A549 (cell line): ENCODE measurements at regions not wholly inside any gene's neighbourhood (a gene's known extent, or its start where the extent isn't known, plus 50 kb on each side); places are given as distances from the start of the nearest gene placed in this dataset.

Experiments
- ATAC-seq, 2 experiments: fragments of 200-7000 bp in 1 of 2; fragments of >200 bp in 1 of 2; cut with Nextera tagmentation in 1 of 2; cut with Tn5 transposase in 1 of 2; 3 replicates each; pipeline versions ENCODE4 v1.8.0 to v1.9.1; 2018 to 2020; ENCODE audit warnings: mild to moderate bottlenecking in 1 of 2, moderate library complexity in 1 of 2
- CTCF ChIA-PET: fragments of 300-600 bp; sonication (Branson Sonifier 250); formaldehyde crosslinking; extraction: SDS; loops from one replicate; lab custom pipeline; 2021; ENCODE audit warnings: antibody characterized with exemption, inconsistent platforms; lab: Yijun Ruan, JAX
- POLR2A ChIA-PET: fragments of 350-600 bp; formaldehyde crosslinking; extraction: SDS; loops from one replicate; lab custom pipeline; 2021; ENCODE audit warnings: antibody characterized with exemption, inconsistent platforms; lab: Yijun Ruan, JAX
- DNase-seq, 2 experiments: peaks; one replicate each; pipeline versions ENCODE4 v3.0.0 to v3.0.0-alpha.2; 2011 to 2016; ENCODE audit warnings: low read depth in 1 of 2, low spot score in 1 of 2
- FAIRE-seq: peaks from 2 replicates; lab custom pipeline; 2011; peaks lifted over from hg19 to GRCh38; lab: Jason Lieb, UNC
- H3K27ac ChIP-seq, 2 experiments: fragments of >200 bp; sonication (Bioruptor Twin); formaldehyde crosslinking; 3 replicates each; pipeline ENCODE4 v1.5.1; 2016 to 2017
- H3K4me1 ChIP-seq: fragments of >200 bp; sonication (Bioruptor Twin); formaldehyde crosslinking; 3 replicates; pipeline ENCODE4 v1.6.1; 2016
- H3K4me2 ChIP-seq: fragments of >200 bp; sonication (Bioruptor Twin); formaldehyde crosslinking; 3 replicates; pipeline ENCODE4 v1.6.1; 2016
- H3K4me3 ChIP-seq: fragments of >200 bp; sonication (Bioruptor Twin); formaldehyde crosslinking; 3 replicates; pipeline ENCODE4 v1.5.1; 2016
- H3K9me3 ChIP-seq: fragments of >200 bp; sonication (Bioruptor Twin); formaldehyde crosslinking; 3 replicates; pipeline ENCODE4 v1.6.1; 2016
- CBX8 ChIP-seq: fragments of 200-600 bp; sonication (generic); IDR thresholded peaks from 2 replicates; pipeline ENCODE4 v1.6.1; 2016
- CHD4 ChIP-seq: fragments of 200-600 bp; sonication (generic); IDR thresholded peaks from 2 replicates; pipeline ENCODE4 v1.6.1; 2016; ENCODE audit warnings: antibody characterized with exemption, mild to moderate bottlenecking, borderline replicate concordance
- CTCF ChIP-seq: fragments of >200 bp; sonication (Bioruptor Twin); formaldehyde crosslinking; IDR thresholded peaks from 3 replicates; pipeline ENCODE4 v1.5.1; 2016
- EHF ChIP-seq: fragments of 250-450 bp; sonication (Bioruptor Pico); IDR thresholded peaks from 2 replicates; pipeline ENCODE4 v1.5.0; 2020; ENCODE audit warnings: mild to moderate bottlenecking
- EP300 ChIP-seq, 2 experiments: fragments of >200 bp; sonication (Bioruptor Twin); formaldehyde crosslinking; IDR thresholded peaks; 2 replicates in 1 of 2; 3 replicates in 1 of 2; pipeline ENCODE4 v1.6.1; 2016 to 2017
- ESRRA ChIP-seq: fragments of 150-350 bp; IDR thresholded peaks from 2 replicates; pipeline ENCODE4 v1.6.1; 2014; ENCODE audit warnings: mild to moderate bottlenecking, low read length, borderline replicate concordance
- FOSL2 ChIP-seq, 2 experiments: fragments of 450-650 bp in 1 of 2; fragments of >200 bp in 1 of 2; sonication (Bioruptor Twin) in 1 of 2; formaldehyde crosslinking; IDR thresholded peaks; 2 replicates each; pipeline versions ENCODE4 v1.5.0 to v1.6.1; 2016 to 2020; ENCODE audit warnings: mild to moderate bottlenecking in 1 of 2, moderate library complexity in 1 of 2
- FOXS1 ChIP-seq: fragments of 250-450 bp; sonication (Bioruptor Pico); IDR thresholded peaks from 2 replicates; pipeline ENCODE4 v1.5.0; 2020; ENCODE audit warnings: mild to moderate bottlenecking, moderate library complexity
- HDAC2 ChIP-seq: fragments of 200-600 bp; sonication (generic); IDR thresholded peaks from 2 replicates; pipeline ENCODE4 v1.6.1; 2016
- HEYL ChIP-seq: fragments of 250-450 bp; sonication (Bioruptor Pico); IDR thresholded peaks from 2 replicates; pipeline ENCODE4 v1.8.0; 2021; ENCODE audit warnings: mild to moderate bottlenecking, moderate library complexity
- HOXB13 ChIP-seq: fragments of 250-450 bp; sonication (Bioruptor Pico); IDR thresholded peaks from 2 replicates; pipeline ENCODE4 v1.5.0; 2020; ENCODE audit warnings: low read depth, mild to moderate bottlenecking, moderate library complexity
- MAZ ChIP-seq: fragments of 150-350 bp; IDR thresholded peaks from 2 replicates; pipeline ENCODE4 v1.6.1; 2014; ENCODE audit warnings: antibody characterized with exemption, low read depth, low read length, borderline replicate concordance
- NFE2L2 ChIP-seq: fragments of 150-350 bp; conservative IDR thresholded peaks from 2 replicates; pipeline ENCODE4 v1.6.1; 2014; ENCODE audit warnings: low read length
- NPAS2 ChIP-seq: fragments of 250-450 bp; sonication (Bioruptor Pico); IDR thresholded peaks from 2 replicates; pipeline ENCODE4 v1.8.0; 2022; ENCODE audit warnings: mild to moderate bottlenecking, moderate library complexity, borderline replicate concordance
- SREBF2 ChIP-seq: fragments of 450-650 bp; IDR thresholded peaks from 2 replicates; pipeline ENCODE4 v1.6.1; 2014; ENCODE audit warnings: mild to moderate bottlenecking, moderate library complexity
- TP53 ChIP-seq: fragments of 250-450 bp; sonication (Bioruptor Pico); IDR thresholded peaks from 2 replicates; pipeline ENCODE4 v1.5.0; 2021; ENCODE audit warnings: mild to moderate bottlenecking, moderate library complexity
- USF2 ChIP-seq: fragments of 450-650 bp; IDR thresholded peaks from 2 replicates; pipeline ENCODE4 v1.6.1; 2014; ENCODE audit warnings: antibody characterized with exemption
- ZFP36 ChIP-seq: fragments of 450-650 bp; IDR thresholded peaks from 2 replicates; pipeline ENCODE4 v1.6.1; 2014; ENCODE audit warnings: borderline replicate concordance; ENCODE audit not compliant: partially characterized antibody
- ZSCAN20 ChIP-seq: fragments of 250-450 bp; sonication (Bioruptor Pico); IDR thresholded peaks from 2 replicates; pipeline ENCODE4 v1.8.0; 2022; ENCODE audit warnings: mild to moderate bottlenecking, moderate library complexity
- WGBS: methylation state at CpG from one replicate; pipeline ENCODE4 v1.1.6; 2017; ENCODE audit errors: missing lambda C conversion rate; 5-methylcytosine and 5-hydroxymethylcytosine counted together
- TF ChIP-seq, protein P1 (sequence below): fragments of 200-600 bp; sonication (generic); IDR thresholded peaks from 2 replicates; pipeline ENCODE4 v1.6.1; 2016; ENCODE audit warnings: antibody characterized with exemption, mild to moderate bottlenecking, moderate library complexity
- TF ChIP-seq, protein P2 (sequence below): IDR thresholded peaks from 2 replicates; pipeline ENCODE4 v1.6.1; 2012; ENCODE audit warnings: low read depth, borderline replicate concordance
- TF ChIP-seq, protein P3 (sequence below): fragments of 250-450 bp; sonication (Bioruptor Pico); IDR thresholded peaks from 2 replicates; pipeline ENCODE4 v1.5.0; 2021; ENCODE audit warnings: mild to moderate bottlenecking, moderate library complexity, borderline replicate concordance

- Histone ChIP-seq H3K4me1 (no peaks in the 10 kb centered on the region), H3K9me3 (peaks cover 4% of the 10 kb centered on the region; the same call in 1 of the 3 replicates), H3K27ac (no peak overlapping the region), H3K4me2 (peak overlapping the region; percentile 22; the same call in 1 of the 3 replicates), H3K4me3 (no peak overlapping the region)
- ATAC-seq (no peak), FAIRE-seq (no peak), DNase-seq (no peak)
- POLR2A ChIA-PET: no interaction called here
- 24% methylated on average over 3 of the region's 3 CpGs for WGBS
- CTCF ChIA-PET: interaction anchor here (0.7 kb wide), 1 partner anchor 18 kb away, joined by 3 read pairs; no protein-coding TSS in a partner anchor
- TF ChIP-seq MAZ: no peak
- no peak for TF ChIP-seq ZSCAN20 (CRISPR knock-in tag)
- no peak for TF ChIP-seq FOSL2 (IDR thresholded peaks at IDR 0.05)
- TF ChIP-seq FOSL2 (CRISPR knock-in tag; IDR thresholded peaks at IDR 0.05): peak; percentile 52
These were observed 102.6 kb downstream of the CAAP1 start for GRCh38 chr9:26789959-26790358.

DNA sequence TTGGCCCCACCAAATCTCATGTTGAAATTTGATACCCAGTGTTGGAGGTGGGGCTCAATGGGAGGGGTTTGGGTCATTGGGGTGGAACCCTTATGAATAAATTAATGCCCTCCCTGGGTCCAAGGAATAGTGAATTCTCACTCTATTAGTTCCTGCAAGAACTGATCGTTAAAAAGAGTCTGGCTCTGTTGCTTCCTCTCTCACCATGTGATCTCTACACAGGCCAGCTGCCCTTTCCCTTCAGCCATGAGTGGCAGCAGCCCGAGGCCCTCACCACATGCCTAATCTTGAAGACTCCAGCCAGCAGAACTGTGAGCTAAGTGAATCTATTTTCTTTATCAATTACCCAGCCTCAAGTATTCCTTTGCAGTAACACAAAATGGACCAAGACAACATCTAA is 106.0 kb downstream of the CAAP1 start:
- H3K4me3 ChIP-seq: no peak overlapping the region
- H3K4me1 ChIP-seq: no peaks in the 10 kb centered on the region
- no peak for ATAC-seq
- no peak overlapping the region for H3K27ac ChIP-seq
- CTCF ChIA-PET: interaction anchor here (1.0 to 1.2 kb wide), 2 partner anchors 11 to 19 kb away, joined by 3 read pairs; no protein-coding TSS in a partner anchor
- 9% methylated on average over 2 of the region's 2 CpGs for WGBS
- TF ChIP-seq EP300 (IDR thresholded peaks at IDR 0.05): no peak
- TF ChIP-seq HOXB13: no peak
- no peak for TF ChIP-seq CHD4
- TF ChIP-seq, protein P1, sequence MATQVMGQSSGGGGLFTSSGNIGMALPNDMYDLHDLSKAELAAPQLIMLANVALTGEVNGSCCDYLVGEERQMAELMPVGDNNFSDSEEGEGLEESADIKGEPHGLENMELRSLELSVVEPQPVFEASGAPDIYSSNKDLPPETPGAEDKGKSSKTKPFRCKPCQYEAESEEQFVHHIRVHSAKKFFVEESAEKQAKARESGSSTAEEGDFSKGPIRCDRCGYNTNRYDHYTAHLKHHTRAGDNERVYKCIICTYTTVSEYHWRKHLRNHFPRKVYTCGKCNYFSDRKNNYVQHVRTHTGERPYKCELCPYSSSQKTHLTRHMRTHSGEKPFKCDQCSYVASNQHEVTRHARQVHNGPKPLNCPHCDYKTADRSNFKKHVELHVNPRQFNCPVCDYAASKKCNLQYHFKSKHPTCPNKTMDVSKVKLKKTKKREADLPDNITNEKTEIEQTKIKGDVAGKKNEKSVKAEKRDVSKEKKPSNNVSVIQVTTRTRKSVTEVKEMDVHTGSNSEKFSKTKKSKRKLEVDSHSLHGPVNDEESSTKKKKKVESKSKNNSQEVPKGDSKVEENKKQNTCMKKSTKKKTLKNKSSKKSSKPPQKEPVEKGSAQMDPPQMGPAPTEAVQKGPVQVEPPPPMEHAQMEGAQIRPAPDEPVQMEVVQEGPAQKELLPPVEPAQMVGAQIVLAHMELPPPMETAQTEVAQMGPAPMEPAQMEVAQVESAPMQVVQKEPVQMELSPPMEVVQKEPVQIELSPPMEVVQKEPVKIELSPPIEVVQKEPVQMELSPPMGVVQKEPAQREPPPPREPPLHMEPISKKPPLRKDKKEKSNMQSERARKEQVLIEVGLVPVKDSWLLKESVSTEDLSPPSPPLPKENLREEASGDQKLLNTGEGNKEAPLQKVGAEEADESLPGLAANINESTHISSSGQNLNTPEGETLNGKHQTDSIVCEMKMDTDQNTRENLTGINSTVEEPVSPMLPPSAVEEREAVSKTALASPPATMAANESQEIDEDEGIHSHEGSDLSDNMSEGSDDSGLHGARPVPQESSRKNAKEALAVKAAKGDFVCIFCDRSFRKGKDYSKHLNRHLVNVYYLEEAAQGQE: no peak
- no peak for TF ChIP-seq ESRRA
- TF ChIP-seq, protein P2, sequence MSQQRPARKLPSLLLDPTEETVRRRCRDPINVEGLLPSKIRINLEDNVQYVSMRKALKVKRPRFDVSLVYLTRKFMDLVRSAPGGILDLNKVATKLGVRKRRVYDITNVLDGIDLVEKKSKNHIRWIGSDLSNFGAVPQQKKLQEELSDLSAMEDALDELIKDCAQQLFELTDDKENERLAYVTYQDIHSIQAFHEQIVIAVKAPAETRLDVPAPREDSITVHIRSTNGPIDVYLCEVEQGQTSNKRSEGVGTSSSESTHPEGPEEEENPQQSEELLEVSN: no peak
- TF ChIP-seq EHF: no peak
- TF ChIP-seq CTCF: no peak
- TF ChIP-seq CBX8: no peak
- TF ChIP-seq NFE2L2: no peak
- TF ChIP-seq NPAS2: no peak
- TF ChIP-seq ZFP36: no peak
- no peak for TF ChIP-seq ZSCAN20 (CRISPR knock-in tag)
- TF ChIP-seq, all 56 proteins: peak for 0
- H3K9me3 ChIP-seq: no peaks in the 10 kb centered on the region
- DNase-seq (no peak), FAIRE-seq (no peak)
- no peak overlapping the region for H3K4me2 ChIP-seq
- POLR2A ChIA-PET: no interaction called here

DNA sequence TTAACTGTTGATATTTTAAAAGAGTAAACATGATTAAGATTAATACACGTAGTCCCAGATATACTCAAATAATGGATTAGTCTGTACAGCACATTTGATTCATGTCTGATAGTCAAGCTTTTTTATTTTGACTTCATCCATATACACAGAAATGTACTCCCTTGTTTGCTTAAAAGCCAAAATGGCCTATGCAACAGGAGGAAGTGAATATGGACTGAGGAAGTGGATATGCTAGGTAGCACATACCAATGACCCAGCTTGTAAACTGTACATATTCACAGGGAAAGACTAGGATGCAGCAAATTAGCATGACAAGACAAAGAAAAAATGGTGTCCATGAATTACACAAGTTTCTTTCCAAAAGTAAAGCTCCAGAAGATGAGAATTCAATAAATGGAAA is 109.7 kb downstream of the CAAP1 start:
- WGBS: 70% methylated on average over 1 of the region's 1 CpG
- ChIA-PET CTCF (interaction anchor here (1.3 kb wide), 1 partner anchor 37 kb away, joined by 3 read pairs; no protein-coding TSS in a partner anchor), POLR2A (no interaction called here)
- H3K27ac ChIP-seq: no peak overlapping the region
- no peak overlapping the region for H3K4me3 ChIP-seq
- no peaks in the 10 kb centered on the region for H3K9me3 ChIP-seq
- H3K4me1 ChIP-seq: no peaks in the 10 kb centered on the region
- H3K4me2 ChIP-seq: no peak overlapping the region
- no peak for FAIRE-seq
- no peak for DNase-seq
- ATAC-seq: no peak
- no peak for TF ChIP-seq HEYL (CRISPR knock-in tag)
- TF ChIP-seq USF2: no peak
- TF ChIP-seq, protein P3, sequence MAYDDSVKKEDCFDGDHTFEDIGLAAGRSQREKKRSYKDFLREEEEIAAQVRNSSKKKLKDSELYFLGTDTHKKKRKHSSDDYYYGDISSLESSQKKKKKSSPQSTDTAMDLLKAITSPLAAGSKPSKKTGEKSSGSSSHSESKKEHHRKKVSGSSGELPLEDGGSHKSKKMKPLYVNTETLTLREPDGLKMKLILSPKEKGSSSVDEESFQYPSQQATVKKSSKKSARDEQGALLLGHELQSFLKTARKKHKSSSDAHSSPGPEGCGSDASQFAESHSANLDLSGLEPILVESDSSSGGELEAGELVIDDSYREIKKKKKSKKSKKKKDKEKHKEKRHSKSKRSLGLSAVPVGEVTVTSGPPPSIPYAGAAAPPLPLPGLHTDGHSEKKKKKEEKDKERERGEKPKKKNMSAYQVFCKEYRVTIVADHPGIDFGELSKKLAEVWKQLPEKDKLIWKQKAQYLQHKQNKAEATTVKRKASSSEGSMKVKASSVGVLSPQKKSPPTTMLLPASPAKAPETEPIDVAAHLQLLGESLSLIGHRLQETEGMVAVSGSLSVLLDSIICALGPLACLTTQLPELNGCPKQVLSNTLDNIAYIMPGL (CRISPR knock-in tag): no peak
- TF ChIP-seq TP53 (CRISPR knock-in tag): no peak
- no peak for TF ChIP-seq FOXS1 (CRISPR knock-in tag)
- TF ChIP-seq SREBF2: no peak
- TF ChIP-seq CHD4: no peak
- no peak for TF ChIP-seq MAZ
- no peak for TF ChIP-seq HDAC2
- no peak for TF ChIP-seq CTCF
